ENCODE measurements at regions not wholly inside any gene's neighbourhood (a gene's known extent, or its start where the extent isn't known, plus 50 kb on each side); places are given as distances from the start of the nearest gene placed in this dataset.

- TF ChIP-seq CTCF (IDR thresholded peaks at IDR 0.05): no peak
Measured at GRCh38 chr11:15483205-15483604, 368.5 kb downstream of the INSC start.

GRCh38 chr11:15484398-15484797, 369.7 kb downstream of the INSC start:
- no peak overlapping the region for H2AFZ ChIP-seq
- no peaks in the 10 kb centered on the region for H3K27me3 ChIP-seq (ENCODE audit: control insufficient read depth, insufficient read depth, low read length)
- H3K4me1 ChIP-seq: no peaks in the 10 kb centered on the region
- no peaks in the 10 kb centered on the region for H3K36me3 ChIP-seq (ENCODE audit: control insufficient read depth, insufficient read depth, low read length)
- H3K4me3 ChIP-seq (ENCODE audit: low read depth, low read length): no peak overlapping the region
- no peaks in the 10 kb centered on the region for H3K79me2 ChIP-seq
- H3K9me3 ChIP-seq (ENCODE audit: control insufficient read depth, low read length): no peaks in the 10 kb centered on the region
- H3K9ac ChIP-seq: no peak overlapping the region
- no peak for TF ChIP-seq CTCF (IDR thresholded peaks at IDR 0.05)
- H3K27ac ChIP-seq: no peak overlapping the region
- no peak overlapping the region for H3K4me2 ChIP-seq (ENCODE audit: low read length)

More at GRCh38 chr11:15483205-15483604, 368.5 kb downstream of the INSC start:
- Histone ChIP-seq H3K4me2 (ENCODE audit: low read length) (no peak overlapping the region), H3K4me1 (no peaks in the 10 kb centered on the region), H2AFZ (no peak overlapping the region), H3K79me2 (no peaks in the 10 kb centered on the region), H3K9ac (no peak overlapping the region), H3K27me3 (ENCODE audit: control insufficient read depth, insufficient read depth, low read length) (no peaks in the 10 kb centered on the region), H3K36me3 (ENCODE audit: control insufficient read depth, insufficient read depth, low read length) (no peaks in the 10 kb centered on the region), H3K4me3 (ENCODE audit: low read depth, low read length) (no peak overlapping the region), H3K27ac (no peak overlapping the region), H3K9me3 (ENCODE audit: control insufficient read depth, low read length) (no peaks in the 10 kb centered on the region)

- H2AFZ ChIP-seq: no peak overlapping the region
- H3K9me3 ChIP-seq (ENCODE audit: control insufficient read depth, low read length): no peaks in the 10 kb centered on the region
- TF ChIP-seq CTCF (IDR thresholded peaks at IDR 0.05): no peak
- H3K4me1 ChIP-seq: no peaks in the 10 kb centered on the region
- no peaks in the 10 kb centered on the region for H3K79me2 ChIP-seq
- H3K27ac ChIP-seq: no peak overlapping the region
- H3K4me3 ChIP-seq (ENCODE audit: low read depth, low read length): no peak overlapping the region
- H3K9ac ChIP-seq: no peak overlapping the region
- no peaks in the 10 kb centered on the region for H3K27me3 ChIP-seq (ENCODE audit: control insufficient read depth, insufficient read depth, low read length)
- H3K4me2 ChIP-seq (ENCODE audit: low read length): no peak overlapping the region
- no peaks in the 10 kb centered on the region for H3K36me3 ChIP-seq (ENCODE audit: control insufficient read depth, insufficient read depth, low read length)
Measured at GRCh38 chr11:15485432-15485831, 370.7 kb downstream of the INSC start.

GRCh38 chr11:15489281-15489680, 374.6 kb downstream of the INSC start:
- Histone ChIP-seq H3K79me2 (no peaks in the 10 kb centered on the region), H3K27ac (no peak overlapping the region), H3K4me1 (no peaks in the 10 kb centered on the region), H3K27me3 (ENCODE audit: control insufficient read depth, insufficient read depth, low read length) (no peaks in the 10 kb centered on the region), H3K4me3 (ENCODE audit: low read depth, low read length) (no peak overlapping the region), H3K9ac (no peak overlapping the region), H2AFZ (no peak overlapping the region), H3K4me2 (ENCODE audit: low read length) (no peak overlapping the region), H3K9me3 (ENCODE audit: control insufficient read depth, low read length) (no peaks in the 10 kb centered on the region), H3K36me3 (ENCODE audit: control insufficient read depth, insufficient read depth, low read length) (no peaks in the 10 kb centered on the region)
- TF ChIP-seq CTCF (IDR thresholded peaks at IDR 0.05): no peak

- H3K9me3 ChIP-seq (ENCODE audit: control insufficient read depth, low read length): no peaks in the 10 kb centered on the region
- no peak overlapping the region for H3K4me2 ChIP-seq (ENCODE audit: low read length)
- no peaks in the 10 kb centered on the region for H3K79me2 ChIP-seq
- no peak for TF ChIP-seq CTCF (IDR thresholded peaks at IDR 0.05)
- no peak overlapping the region for H2AFZ ChIP-seq
- no peaks in the 10 kb centered on the region for H3K27me3 ChIP-seq (ENCODE audit: control insufficient read depth, insufficient read depth, low read length)
- H3K27ac ChIP-seq: no peak overlapping the region
- no peaks in the 10 kb centered on the region for H3K4me1 ChIP-seq
- no peaks in the 10 kb centered on the region for H3K36me3 ChIP-seq (ENCODE audit: control insufficient read depth, insufficient read depth, low read length)
- H3K4me3 ChIP-seq (ENCODE audit: low read depth, low read length): no peak overlapping the region
- no peak overlapping the region for H3K9ac ChIP-seq
Measured at GRCh38 chr11:15490535-15490934, 375.8 kb downstream of the INSC start.
